ENCODE measurements at regions not wholly inside any gene's neighbourhood (a gene's known extent, or its start where the extent isn't known, plus 50 kb on each side); places are given as distances from the start of the nearest gene placed in this dataset.

DNA sequence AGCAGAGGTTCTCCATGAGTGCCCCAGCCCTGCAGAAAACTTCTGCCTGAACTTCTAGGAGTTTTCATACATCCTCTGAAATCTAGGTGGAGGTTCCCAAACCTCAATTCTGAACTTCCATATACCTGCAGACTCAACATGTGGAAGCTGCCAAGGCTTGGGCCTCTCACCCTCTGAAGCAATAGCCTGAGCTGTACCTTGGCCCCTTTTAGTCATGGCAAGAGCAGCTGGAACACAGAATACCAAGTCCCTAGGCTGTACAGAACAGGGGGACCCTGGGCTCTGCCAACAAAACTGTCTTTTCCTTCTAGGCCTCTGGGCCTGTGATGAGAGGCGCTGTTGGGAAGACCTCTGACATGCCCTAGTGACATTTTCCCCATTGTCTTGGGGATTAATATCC lies 494.3 kb upstream of the FOXG1 start:
- TF ChIP-seq, protein P1, sequence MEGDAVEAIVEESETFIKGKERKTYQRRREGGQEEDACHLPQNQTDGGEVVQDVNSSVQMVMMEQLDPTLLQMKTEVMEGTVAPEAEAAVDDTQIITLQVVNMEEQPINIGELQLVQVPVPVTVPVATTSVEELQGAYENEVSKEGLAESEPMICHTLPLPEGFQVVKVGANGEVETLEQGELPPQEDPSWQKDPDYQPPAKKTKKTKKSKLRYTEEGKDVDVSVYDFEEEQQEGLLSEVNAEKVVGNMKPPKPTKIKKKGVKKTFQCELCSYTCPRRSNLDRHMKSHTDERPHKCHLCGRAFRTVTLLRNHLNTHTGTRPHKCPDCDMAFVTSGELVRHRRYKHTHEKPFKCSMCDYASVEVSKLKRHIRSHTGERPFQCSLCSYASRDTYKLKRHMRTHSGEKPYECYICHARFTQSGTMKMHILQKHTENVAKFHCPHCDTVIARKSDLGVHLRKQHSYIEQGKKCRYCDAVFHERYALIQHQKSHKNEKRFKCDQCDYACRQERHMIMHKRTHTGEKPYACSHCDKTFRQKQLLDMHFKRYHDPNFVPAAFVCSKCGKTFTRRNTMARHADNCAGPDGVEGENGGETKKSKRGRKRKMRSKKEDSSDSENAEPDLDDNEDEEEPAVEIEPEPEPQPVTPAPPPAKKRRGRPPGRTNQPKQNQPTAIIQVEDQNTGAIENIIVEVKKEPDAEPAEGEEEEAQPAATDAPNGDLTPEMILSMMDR (IDR thresholded peaks at IDR 0.05; ENCODE audit: insufficient read depth, low read length, poor library complexity, severe bottlenecking), result no peak
- no peak for TF ChIP-seq EZH2phosphoT487 (conservative IDR thresholded peaks at IDR 0.05; ENCODE audit: low read length)

Data from SU-DHL-6 (cell line).